Karpas-422 (cell line): ENCODE measurements at regions not wholly inside any gene's neighbourhood (a gene's known extent, or its start where the extent isn't known, plus 50 kb on each side); places are given as distances from the start of the nearest gene placed in this dataset.

Source experiments
- DNase-seq: peaks from one replicate; pipeline ENCODE4 v3.0.0-alpha.2; 2015
- H2AFZ ChIP-seq: fragments of 200-600 bp; sonication (generic); 2 replicates; pipeline ENCODE4 v1.6.1; 2014; ENCODE audit warnings: antibody characterized with exemption, low read length, mixed read lengths
- H3K27ac ChIP-seq: fragments of 200-600 bp; sonication (generic); 2 replicates; pipeline ENCODE4 v1.5.1; 2014; ENCODE audit warnings: mild to moderate bottlenecking, low read length, moderate library complexity
- H3K27me3 ChIP-seq: fragments of 200-600 bp; sonication (generic); 2 replicates; pipeline ENCODE4 v1.6.1; 2014; ENCODE audit warnings: low read length, mixed read lengths
- H3K36me3 ChIP-seq: fragments of 200-600 bp; sonication (generic); 2 replicates; pipeline ENCODE4 v1.6.1; 2014; ENCODE audit warnings: low read length, mixed read lengths; ENCODE audit not compliant: insufficient read depth
- H3K4me1 ChIP-seq: fragments of 200-600 bp; sonication (generic); 2 replicates; pipeline ENCODE4 v1.6.1; 2014; ENCODE audit warnings: mild to moderate bottlenecking, low read length, mixed read lengths
- H3K4me2 ChIP-seq: fragments of 200-600 bp; sonication (generic); 2 replicates; pipeline ENCODE4 v1.6.1; 2014; ENCODE audit warnings: low read length, low read depth, mild to moderate bottlenecking; ENCODE audit not compliant: poor library complexity, severe bottlenecking
- H3K4me3 ChIP-seq: fragments of 200-600 bp; sonication (generic); 2 replicates; pipeline ENCODE4 v1.5.1; 2014; ENCODE audit warnings: mild to moderate bottlenecking, antibody characterized with exemption, low read length, mixed read lengths
- H3K79me2 ChIP-seq: fragments of 200-600 bp; sonication (generic); 2 replicates; pipeline ENCODE4 v1.6.1; 2014; ENCODE audit warnings: mild to moderate bottlenecking, low read length, mixed read lengths
- H3K9ac ChIP-seq: fragments of 200-600 bp; sonication (generic); 2 replicates; pipeline ENCODE4 v1.6.0; 2014; ENCODE audit warnings: low read length
- H3K9me2 ChIP-seq: fragments of 200-600 bp; sonication (generic), shearing (Covaris generic); replicated peaks from 2 replicates; pipeline ENCODE4 v1.6.0; 2014; ENCODE audit warnings: mild to moderate bottlenecking, low read length, moderate library complexity; ENCODE audit not compliant: insufficient read depth
- H3K9me3 ChIP-seq: fragments of 300-700, 200-600 bp; sonication (generic); 2 replicates; pipeline ENCODE4 v1.6.1; 2014; ENCODE audit warnings: low read length, mixed read lengths
- H4K20me1 ChIP-seq: fragments of 200-600 bp; sonication (generic); 2 replicates; pipeline ENCODE4 v1.6.1; 2014; ENCODE audit warnings: mild to moderate bottlenecking, antibody characterized with exemption, low read length, low read depth; ENCODE audit not compliant: insufficient read depth

DNA sequence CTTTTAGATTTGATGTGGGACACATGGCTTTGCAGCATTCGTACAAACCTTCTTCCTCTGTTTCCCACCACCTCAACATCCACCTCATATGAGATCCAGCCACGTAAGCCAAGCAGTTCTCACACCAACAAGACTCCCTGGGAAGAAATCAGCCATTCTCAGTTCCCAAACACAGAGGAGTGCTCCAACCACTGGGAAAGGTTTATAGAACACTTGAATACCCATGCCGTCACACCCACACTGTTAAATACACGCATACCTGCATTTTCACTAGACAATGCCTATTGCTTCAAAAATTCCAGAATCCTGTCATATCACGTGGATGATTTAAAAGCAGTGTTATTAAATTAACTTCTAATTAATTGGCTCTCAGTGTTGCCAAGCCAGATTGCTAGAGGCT lies 347.3 kb downstream of the ENC1 start:
- H3K79me2 ChIP-seq, result no peaks in the 10 kb centered on the region
- H3K9me3 ChIP-seq, result no peaks in the 10 kb centered on the region

GRCh38 chr5:74290634-74291241 lies 349.8 kb downstream of the ENC1 start:
- Histone ChIP-seq H3K79me2 (no peaks in the 10 kb centered on the region), H2AFZ (no peak overlapping the region), H3K27me3 (no peaks in the 10 kb centered on the region), H4K20me1 (no peaks in the 10 kb centered on the region), H3K4me1 (no peaks in the 10 kb centered on the region), H3K36me3 (no peaks in the 10 kb centered on the region), H3K4me3 (no peak overlapping the region), H3K9ac (no peak overlapping the region), H3K9me2 (no peaks in the 10 kb centered on the region), H3K9me3 (no peaks in the 10 kb centered on the region), H3K4me2 (no peak overlapping the region), H3K27ac (no peak overlapping the region)
- DNase-seq, result no peak

More for the DNA sequence above, 347.3 kb downstream of the ENC1 start:
- no peak overlapping the region for H3K4me3 ChIP-seq
- H3K27me3 ChIP-seq, result no peaks in the 10 kb centered on the region
- no peak overlapping the region for H3K4me2 ChIP-seq
- no peaks in the 10 kb centered on the region for H3K4me1 ChIP-seq
- H3K9me2 ChIP-seq, result no peaks in the 10 kb centered on the region
- no peak overlapping the region for H2AFZ ChIP-seq
- H3K9ac ChIP-seq, result no peak overlapping the region
- no peaks in the 10 kb centered on the region for H4K20me1 ChIP-seq
- no peak for DNase-seq
- H3K36me3 ChIP-seq, result no peaks in the 10 kb centered on the region
- H3K27ac ChIP-seq, result no peak overlapping the region

DNA sequence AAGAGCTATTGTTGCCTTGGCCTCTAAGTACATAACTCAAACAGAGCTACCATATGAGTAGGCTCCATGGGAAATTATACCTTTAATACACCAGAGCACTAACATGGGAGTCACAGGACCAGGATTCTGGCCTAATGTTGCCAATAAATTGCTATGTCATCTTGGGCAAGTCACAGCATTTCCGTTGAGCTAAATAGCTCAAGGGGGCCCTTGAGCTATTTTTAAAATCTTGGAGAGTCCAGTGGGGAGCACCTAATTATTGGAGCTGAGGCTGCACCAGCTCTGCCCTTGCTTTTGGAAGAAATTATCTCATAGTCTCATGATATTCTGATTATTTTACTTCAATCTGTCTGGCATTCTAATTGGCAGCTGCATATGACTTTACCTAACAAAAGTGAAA lies 350.8 kb downstream of the ENC1 start:
- H3K79me2 ChIP-seq, result no peaks in the 10 kb centered on the region
- no peaks in the 10 kb centered on the region for H3K9me3 ChIP-seq
- no peaks in the 10 kb centered on the region for H3K36me3 ChIP-seq
- H3K27me3 ChIP-seq, result no peaks in the 10 kb centered on the region
- no peak overlapping the region for H2AFZ ChIP-seq
- no peaks in the 10 kb centered on the region for H3K4me1 ChIP-seq
- H3K27ac ChIP-seq, result no peak overlapping the region
- no peak overlapping the region for H3K9ac ChIP-seq
- no peaks in the 10 kb centered on the region for H3K9me2 ChIP-seq
- H3K4me3 ChIP-seq, result no peak overlapping the region
- no peaks in the 10 kb centered on the region for H4K20me1 ChIP-seq
- H3K4me2 ChIP-seq, result no peak overlapping the region
- no peak for DNase-seq

DNA sequence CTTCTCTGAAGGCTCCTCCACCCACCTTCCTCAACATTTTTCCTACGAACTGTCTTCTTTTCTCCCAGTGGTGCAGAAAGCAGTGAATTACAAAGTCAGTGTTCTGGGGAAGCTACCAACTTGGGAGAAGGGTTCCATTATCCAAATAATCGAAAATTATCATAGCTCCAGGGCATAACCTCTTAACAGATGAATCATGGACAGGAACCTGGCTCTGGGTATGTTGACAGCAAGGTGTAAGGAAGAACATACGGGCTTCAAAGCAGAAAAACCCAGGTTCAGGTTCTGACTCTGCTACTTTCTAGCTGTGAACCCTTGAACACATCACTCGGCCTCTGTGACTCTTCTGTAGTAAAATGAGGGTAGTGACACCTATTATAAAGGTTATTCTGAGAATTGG lies 351.3 kb downstream of the ENC1 start:
- no peaks in the 10 kb centered on the region for H3K9me3 ChIP-seq
- H3K9me2 ChIP-seq, result no peaks in the 10 kb centered on the region
- H3K4me3 ChIP-seq, result no peak overlapping the region
- H3K4me2 ChIP-seq, result no peak overlapping the region
- H3K4me1 ChIP-seq, result no peaks in the 10 kb centered on the region
- H3K27ac ChIP-seq, result no peak overlapping the region
- H2AFZ ChIP-seq, result no peak overlapping the region
- H3K9ac ChIP-seq, result no peak overlapping the region
- H4K20me1 ChIP-seq, result no peaks in the 10 kb centered on the region
- no peak for DNase-seq
- H3K27me3 ChIP-seq, result no peaks in the 10 kb centered on the region
- no peaks in the 10 kb centered on the region for H3K79me2 ChIP-seq
- H3K36me3 ChIP-seq, result no peaks in the 10 kb centered on the region

GRCh38 chr5:74288448-74289108 lies 351.9 kb downstream of the ENC1 start:
- Histone ChIP-seq H3K9ac (no peak overlapping the region), H3K27me3 (no peaks in the 10 kb centered on the region), H3K27ac (no peak overlapping the region), H3K9me2 (no peaks in the 10 kb centered on the region), H4K20me1 (no peaks in the 10 kb centered on the region), H3K4me3 (no peak overlapping the region), H3K36me3 (no peaks in the 10 kb centered on the region), H3K4me2 (no peak overlapping the region), H3K4me1 (no peaks in the 10 kb centered on the region), H3K79me2 (no peaks in the 10 kb centered on the region), H2AFZ (no peak overlapping the region), H3K9me3 (no peaks in the 10 kb centered on the region)
- DNase-seq, result no peak

GRCh38 chr5:74288038-74288437 lies 352.5 kb downstream of the ENC1 start:
- Histone ChIP-seq H3K79me2 (no peaks in the 10 kb centered on the region), H3K36me3 (no peaks in the 10 kb centered on the region), H3K9me3 (no peaks in the 10 kb centered on the region), H3K27ac (no peak overlapping the region), H3K9me2 (no peaks in the 10 kb centered on the region), H3K9ac (no peak overlapping the region), H3K4me2 (no peak overlapping the region), H3K4me1 (no peaks in the 10 kb centered on the region), H3K27me3 (no peaks in the 10 kb centered on the region), H4K20me1 (no peaks in the 10 kb centered on the region), H2AFZ (no peak overlapping the region), H3K4me3 (no peak overlapping the region)
- DNase-seq, result no peak

DNA sequence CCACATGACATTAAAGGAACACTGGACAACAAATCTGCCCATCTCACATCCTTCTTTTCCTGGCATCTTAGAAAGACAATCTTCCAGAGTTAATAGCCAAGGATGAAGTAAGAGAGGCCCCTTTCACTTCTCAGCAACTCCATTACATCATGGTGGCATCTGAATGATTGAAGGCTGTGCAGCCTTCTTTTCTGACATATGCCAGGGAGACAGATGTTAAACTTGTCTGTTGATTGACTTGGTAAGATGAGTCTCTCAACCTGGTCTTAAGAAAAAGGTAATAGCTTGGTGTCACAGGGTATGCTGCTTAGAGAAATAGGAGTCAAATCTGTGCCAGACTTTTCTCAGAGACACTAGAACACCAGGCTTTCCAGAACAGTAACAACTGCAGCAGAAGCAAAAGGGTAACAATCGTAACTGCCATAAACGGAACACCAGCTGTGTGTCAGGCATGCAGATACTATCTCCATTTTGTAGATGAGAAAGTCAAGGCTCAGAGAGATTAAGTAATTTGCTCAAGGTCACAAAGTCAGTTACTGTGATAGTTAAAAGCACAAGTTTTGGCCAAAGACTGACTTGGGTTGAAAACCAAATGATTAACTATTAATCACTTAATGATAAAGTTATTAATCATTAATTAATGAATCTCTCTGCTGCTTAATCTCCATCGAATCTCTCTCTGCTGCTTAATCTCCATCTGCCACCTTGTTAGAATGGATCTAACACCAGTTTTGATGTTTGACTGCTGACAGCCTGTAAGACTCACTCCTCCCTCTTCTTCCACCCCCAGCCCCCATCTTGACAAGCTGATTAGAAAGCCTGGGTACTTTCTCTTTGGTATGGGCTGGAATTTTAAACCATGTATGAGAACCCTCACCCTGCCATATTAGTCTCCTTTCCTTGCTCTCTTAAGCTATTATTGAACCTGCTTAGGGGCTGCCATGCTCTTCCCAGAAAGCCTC lies 353.5 kb downstream of the ENC1 start:
- no peak for DNase-seq
- Histone ChIP-seq H3K4me3 (no peak overlapping the region), H3K4me1 (no peaks in the 10 kb centered on the region), H3K9me2 (no peaks in the 10 kb centered on the region), H3K9ac (no peak overlapping the region), H3K79me2 (no peaks in the 10 kb centered on the region), H4K20me1 (no peaks in the 10 kb centered on the region), H3K27ac (no peak overlapping the region), H2AFZ (no peak overlapping the region), H3K4me2 (no peak overlapping the region), H3K36me3 (no peaks in the 10 kb centered on the region), H3K27me3 (no peaks in the 10 kb centered on the region), H3K9me3 (no peaks in the 10 kb centered on the region)

DNA sequence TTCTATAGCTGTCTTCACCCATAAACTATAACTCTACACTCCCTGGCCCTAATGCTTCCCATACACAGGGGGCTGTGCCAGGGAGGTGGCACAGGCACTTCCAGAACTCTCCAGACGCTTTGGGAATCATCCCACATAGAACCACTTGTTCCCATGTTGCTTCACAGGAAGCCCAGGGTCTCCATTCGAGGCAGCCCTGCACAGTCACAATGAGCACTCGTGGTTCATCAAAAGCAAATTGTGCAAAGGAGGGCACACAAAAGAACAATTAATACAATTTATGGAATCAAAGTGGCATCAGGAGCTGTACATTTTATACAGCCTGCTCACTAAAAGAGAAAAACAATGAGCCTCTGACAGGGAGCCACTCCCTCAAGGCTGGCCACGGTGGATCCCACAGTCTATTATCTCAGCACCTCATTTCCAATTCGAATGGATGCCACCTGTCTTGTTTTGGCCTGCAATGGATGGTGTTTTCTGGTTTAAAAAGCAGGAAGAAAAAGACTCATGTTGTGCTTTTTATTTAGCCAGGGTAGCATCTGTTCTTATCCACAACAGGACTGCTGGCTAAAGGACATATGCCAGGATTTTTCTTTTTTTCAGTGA lies 354.8 kb downstream of the ENC1 start:
- H3K79me2 ChIP-seq, result no peaks in the 10 kb centered on the region
- H3K4me3 ChIP-seq, result no peak overlapping the region
- H2AFZ ChIP-seq, result no peak overlapping the region
- H3K27ac ChIP-seq, result no peak overlapping the region
- no peaks in the 10 kb centered on the region for H3K4me1 ChIP-seq
- no peaks in the 10 kb centered on the region for H4K20me1 ChIP-seq
- H3K9ac ChIP-seq, result no peak overlapping the region
- H3K27me3 ChIP-seq, result no peaks in the 10 kb centered on the region
- H3K9me3 ChIP-seq, result no peaks in the 10 kb centered on the region
- no peaks in the 10 kb centered on the region for H3K9me2 ChIP-seq
- no peak overlapping the region for H3K4me2 ChIP-seq
- H3K36me3 ChIP-seq, result no peaks in the 10 kb centered on the region
- no peak for DNase-seq
